Endothelial cell of umbilical vein (primary cell): ENCODE measurements at regions not wholly inside any gene's neighbourhood (a gene's known extent, or its start where the extent isn't known, plus 50 kb on each side); places are given as distances from the start of the nearest gene placed in this dataset.

ENCODE experiments used
- BruUV-seq: library from RNA; stranded (reverse); fragments of 400-500 nt; replicated peaks from 2 replicates; lab custom pipeline; 2021; lab: Mats Ljungman, UMichigan
- CTCF ChIA-PET: fragments of 300-600, 350-600 bp; sonication (Branson Sonifier 250); formaldehyde crosslinking; loops from one replicate; lab custom pipeline; 2021; ENCODE audit warnings: antibody characterized with exemption, inconsistent platforms; lab: Charles Lee
- POLR2A ChIA-PET: fragments of 300-600, 350-600 bp; sonication (Branson Sonifier 250); formaldehyde crosslinking; loops from one replicate; lab custom pipeline; 2021; ENCODE audit warnings: antibody characterized with exemption, inconsistent platforms; lab: Charles Lee
- DNase-seq: peaks from one replicate; pipeline ENCODE4 v3.0.0-alpha.2; 2011; ENCODE audit warnings: low read depth, low spot score
- FAIRE-seq: peaks from 2 replicates; lab custom pipeline; 2011; peaks lifted over from hg19 to GRCh38; lab: Jason Lieb, UNC
- H2AFZ ChIP-seq: 2 replicates; pipeline ENCODE4 v1.6.0; 2012; ENCODE audit warnings: low read depth, low read length, control low read depth, inconsistent platforms
- H3K27ac ChIP-seq: 2 replicates; pipeline ENCODE4 v1.5.1; 2011; ENCODE audit warnings: low read depth, mild to moderate bottlenecking, control low read depth, low read length, moderate library complexity; ENCODE audit not compliant: insufficient read depth
- H3K27me3 ChIP-seq, 2 experiments: 2 replicates each; pipeline versions ENCODE4 v1.6.0 to v1.6.1; 2011; ENCODE audit warnings: low read length in 2 of 2, mixed read lengths in 1 of 2; ENCODE audit not compliant: control insufficient read depth in 2 of 2, insufficient read depth in 2 of 2
- H3K36me3 ChIP-seq, 2 experiments: 2 replicates in 1 of 2; 3 replicates in 1 of 2; pipeline ENCODE4 v1.5.1; 2011; ENCODE audit warnings: low read length in 2 of 2, mild to moderate bottlenecking in 1 of 2, moderate library complexity in 1 of 2; ENCODE audit not compliant: control insufficient read depth in 2 of 2, insufficient read depth in 2 of 2; ENCODE audit errors: extremely low read depth in 1 of 2
- H3K4me1 ChIP-seq: 3 replicates; pipeline ENCODE4 v1.5.1; 2011; ENCODE audit warnings: mild to moderate bottlenecking, low read length; ENCODE audit not compliant: control insufficient read depth, insufficient read depth; ENCODE audit errors: extremely low read depth
- H3K4me2 ChIP-seq: 2 replicates; pipeline ENCODE4 v1.6.1; 2011; ENCODE audit warnings: low read length, control low read depth, mixed read lengths; ENCODE audit not compliant: insufficient read depth
- H3K4me3 ChIP-seq, 3 experiments: fragments of 200-600 bp in 1 of 3; sonication (generic), shearing (Covaris generic) in 1 of 3; replicated peaks in 1 of 3; 2 replicates each; pipeline ENCODE4 v1.5.1; 2011 to 2016; ENCODE audit warnings: control low read depth in 3 of 3, low read length in 3 of 3, mild to moderate bottlenecking in 2 of 3, inconsistent platforms in 1 of 3, low read depth in 1 of 3, moderate library complexity in 1 of 3; ENCODE audit not compliant: insufficient read depth in 1 of 3
- H3K79me2 ChIP-seq: 2 replicates; pipeline ENCODE4 v1.6.0; 2012; ENCODE audit warnings: low read length, inconsistent platforms; ENCODE audit not compliant: control insufficient read depth, insufficient read depth
- H3K9ac ChIP-seq: replicated peaks from 2 replicates; pipeline ENCODE3; 2011; ENCODE audit warnings: low read length, control low read depth; ENCODE audit not compliant: insufficient read depth; ENCODE audit errors: extremely low read depth
- H3K9me1 ChIP-seq: replicated peaks from 3 replicates; pipeline ENCODE4 v1.6.0; 2011; ENCODE audit warnings: mild to moderate bottlenecking, low read length; ENCODE audit not compliant: control insufficient read depth, insufficient read depth; ENCODE audit errors: extremely low read depth
- H3K9me3 ChIP-seq: replicated peaks from 2 replicates; pipeline ENCODE4 v1.5.1; 2012; ENCODE audit warnings: low read length, inconsistent platforms; ENCODE audit not compliant: control insufficient read depth, insufficient read depth
- H4K20me1 ChIP-seq: replicated peaks from 2 replicates; pipeline ENCODE3; 2011; ENCODE audit warnings: mild to moderate bottlenecking, low read length; ENCODE audit not compliant: control insufficient read depth, insufficient read depth; ENCODE audit errors: extremely low read depth
- CTCF ChIP-seq, 2 donors: IDR thresholded peaks; 1 replicate in 1 of 2; 2 replicates in 1 of 2; pipeline ENCODE4 v1.5.1; 2011; ENCODE audit warnings: low read length in 2 of 2, mild to moderate bottlenecking in 2 of 2, moderate library complexity in 2 of 2, control low read depth in 1 of 2, inconsistent platforms in 1 of 2, low read depth in 1 of 2; ENCODE audit not compliant: insufficient read depth in 1 of 2; ENCODE audit errors: extremely low read depth in 1 of 2
- EZH2 ChIP-seq: IDR thresholded peaks from 2 replicates; pipeline ENCODE4 v1.6.1; 2012; ENCODE audit warnings: borderline replicate concordance, low read depth, mild to moderate bottlenecking, moderate library complexity, low read length, inconsistent platforms; ENCODE audit not compliant: severe bottlenecking
- FOS ChIP-seq: IDR thresholded peaks from 2 replicates; pipeline ENCODE4 v1.6.1; 2011; ENCODE audit warnings: mild to moderate bottlenecking, low read length, moderate library complexity, borderline replicate concordance; ENCODE audit not compliant: insufficient read depth
- GATA2 ChIP-seq: IDR thresholded peaks from 2 replicates; pipeline ENCODE4 v1.7.0; 2011; ENCODE audit warnings: low read depth, mild to moderate bottlenecking, moderate library complexity, mixed read lengths, low read length; ENCODE audit not compliant: insufficient read length, insufficient read depth
- JUN ChIP-seq: IDR thresholded peaks from 2 replicates; pipeline ENCODE4 v1.6.1; 2011; ENCODE audit warnings: borderline replicate concordance, low read depth; ENCODE audit not compliant: insufficient read length, insufficient read depth
- MAX ChIP-seq: IDR thresholded peaks from 2 replicates; pipeline ENCODE4 v1.6.1; 2011; ENCODE audit not compliant: insufficient read depth, insufficient read length
- MYC ChIP-seq: IDR thresholded peaks from one replicate; pipeline ENCODE4 v1.6.1; 2011; ENCODE audit warnings: mild to moderate bottlenecking, low read depth, low read length
- POLR2A ChIP-seq: IDR thresholded peaks from 2 replicates; pipeline ENCODE4 v1.6.1; 2012; ENCODE audit warnings: low read depth, mild to moderate bottlenecking, control low read depth, low read length
- POLR2AphosphoS5 ChIP-seq: IDR thresholded peaks from 2 replicates; pipeline ENCODE4 v1.6.1; 2012; ENCODE audit warnings: low read depth, mild to moderate bottlenecking, control low read depth, low read length, moderate library complexity; ENCODE audit not compliant: insufficient read depth
- dilution Hi-C: fragments of 300-500 bp; cut with MboI; formaldehyde crosslinking; loops from one replicate; pipeline ENCODE4 v1.15.0; 2019; ENCODE audit warnings: low sequenced_read_pairs; ENCODE audit not compliant: extremely low pct_ligation_motif_present
- intact Hi-C: fragments of 100-400 bp; cut with micrococcal nuclease; formaldehyde crosslinking; loops from one replicate; pipeline ENCODE4 v1.10.0; 2022

- POLR2A ChIA-PET, result no interaction called here
- dilution Hi-C loops, result no loop called here
Observed at GRCh38 chr22:49100773-49101172, 726.9 kb downstream of the BRD1 start.

More at GRCh38 chr22:49100773-49101172, 726.9 kb downstream of the BRD1 start:
- H3K4me1 ChIP-seq, result no peaks in the 10 kb centered on the region
- FAIRE-seq (no peak), DNase-seq (no peak)
- no peaks in the 10 kb centered on the region for H4K20me1 ChIP-seq
- intact Hi-C loops, result no loop called here
- no peak overlapping the region for H3K27ac ChIP-seq
- no peaks in the 10 kb centered on the region for H3K36me3 ChIP-seq
- H3K4me3 ChIP-seq, result no peak overlapping the region
- no peaks in the 10 kb centered on the region for H3K9me1 ChIP-seq
- no peak overlapping the region for H2AFZ ChIP-seq
- no peak overlapping the region for H3K4me2 ChIP-seq
- no peak overlapping the region for H3K9ac ChIP-seq
- H3K27me3 ChIP-seq, result no peaks in the 10 kb centered on the region
- H3K9me3 ChIP-seq, result peaks cover 8% of the 10 kb centered on the region
- no TSS peak for BruUV-seq
- TF ChIP-seq GATA2 (no peak), FOS (no peak), CTCF (IDR thresholded peaks at IDR 0.05; ENCODE audit: extremely low read depth in 1 of 2, insufficient read depth in 1 of 2, low read depth in 1 of 2, low read length in 2 of 2) (no peak), EZH2 (no peak), MYC (no peak), MAX (no peak), POLR2AphosphoS5 (no peak), JUN (no peak), POLR2A (no peak)
- H3K79me2 ChIP-seq, result no peaks in the 10 kb centered on the region
- CTCF ChIA-PET, result no interaction called here
